Stimulated activated CD8-positive, alpha-beta memory T cell treated with anti-CD3 and anti-CD28 coated beads, Interleukin-15, amount 100 ng/mL, for 48 hours (primary cell): ENCODE measurements at regions not wholly inside any gene's neighbourhood (a gene's known extent, or its start where the extent isn't known, plus 50 kb on each side); places are given as distances from the start of the nearest gene placed in this dataset.
"Not testable (repeated sequence)": the region's sequence is repeated elsewhere in the genome, so short reads cannot be mapped to it uniquely, and the experiment has no call there.

Source experiments
- DNase-seq, 2 donors: peaks; one replicate each; pipeline ENCODE4 v3.0.0-alpha.2; 2020; ENCODE audit warnings: low read depth in 2 of 2

DNA sequence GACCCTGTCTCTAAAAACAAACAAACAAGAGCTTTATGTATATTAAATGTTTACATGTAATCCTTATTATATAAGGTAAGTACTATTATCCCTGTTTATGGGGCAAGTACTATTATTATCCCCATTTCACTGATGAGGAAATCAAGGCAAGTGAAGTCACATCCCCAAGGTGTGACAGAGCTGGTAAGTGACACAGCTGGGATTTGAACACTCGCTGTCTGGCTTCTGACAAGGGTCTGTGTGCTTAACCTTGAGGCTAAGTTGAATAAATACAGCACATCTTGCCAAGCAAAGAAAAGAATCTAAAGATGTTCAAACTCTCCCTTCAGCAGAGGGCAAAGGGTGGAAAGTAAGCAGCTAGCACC is 167.9 kb upstream of the IRF2BP2 start:
- DNase-seq, result no peak

DNA sequence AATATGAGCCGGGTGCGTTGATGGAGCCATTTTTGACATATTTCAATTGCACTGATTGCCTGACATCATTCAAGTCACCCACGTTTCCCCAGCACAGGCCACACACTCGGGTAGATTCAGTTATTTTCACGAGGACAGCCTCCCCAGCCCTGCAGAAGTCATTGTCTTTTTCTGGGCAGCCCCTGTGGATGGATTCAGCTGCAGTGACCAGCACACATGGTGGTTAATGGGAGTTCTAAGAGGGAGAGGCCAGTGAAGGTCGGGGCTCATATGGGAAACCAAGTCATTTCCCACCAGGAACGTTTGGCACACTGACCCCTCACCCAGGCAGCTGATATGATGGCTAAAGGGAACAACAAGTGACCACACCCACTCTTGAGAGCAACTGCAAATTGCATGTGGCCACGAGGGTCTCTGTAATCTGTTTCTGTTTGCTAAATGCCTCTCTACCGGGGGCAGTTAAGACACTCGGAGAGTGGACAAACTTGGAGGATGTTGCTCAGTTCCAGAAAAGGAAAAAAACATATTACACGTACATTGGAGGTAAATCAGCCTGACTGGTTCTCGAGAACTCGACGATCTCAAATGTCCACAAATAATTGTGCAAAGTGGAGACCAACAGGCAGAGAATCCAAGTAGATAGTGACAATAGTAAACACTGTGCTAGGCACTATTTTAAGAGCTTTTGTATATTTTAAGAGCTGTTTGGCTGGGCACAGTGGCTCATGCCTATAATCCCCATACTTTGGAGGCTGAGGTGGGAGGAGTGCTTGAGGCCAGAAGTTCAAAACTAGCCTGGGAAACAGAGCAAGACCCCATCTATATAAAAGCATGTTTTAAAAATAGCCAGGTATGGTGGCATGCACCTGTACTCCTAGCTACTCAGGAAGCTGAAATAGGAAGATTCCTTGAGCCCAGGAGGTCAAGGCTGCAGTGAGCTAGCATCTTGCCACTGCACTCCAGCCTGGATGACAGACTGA is 167.2 kb upstream of the IRF2BP2 start:
- DNase-seq, result no peak

DNA sequence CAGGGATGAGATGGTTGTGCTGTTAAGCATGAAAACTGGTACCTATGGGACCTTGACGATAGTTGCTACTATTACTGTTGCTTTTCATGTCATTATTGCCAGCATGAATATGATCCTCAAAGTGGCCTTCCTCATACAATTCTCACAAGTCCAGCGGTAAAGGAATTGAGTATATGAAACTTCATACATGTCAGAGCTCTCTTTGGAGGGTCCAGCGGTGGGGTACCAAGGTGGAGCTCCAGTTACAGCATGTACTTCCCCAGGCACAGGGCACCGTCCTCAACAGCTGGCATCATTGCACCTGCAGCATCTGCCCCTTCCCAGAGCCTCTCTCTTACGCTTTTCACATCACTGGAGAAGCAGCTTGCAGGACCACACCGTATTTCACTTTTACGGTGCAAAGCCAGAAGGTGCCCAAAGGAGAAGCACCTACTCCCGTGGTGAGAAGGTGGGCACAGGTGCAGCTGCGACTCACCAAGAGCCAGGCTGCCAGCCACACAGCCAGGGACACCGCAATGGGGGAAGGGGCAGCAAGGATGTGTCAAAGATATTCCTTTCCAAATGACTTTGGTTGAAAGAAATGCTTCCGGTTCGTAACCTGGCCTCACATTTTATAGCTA is 166.4 kb upstream of the IRF2BP2 start:
- DNase-seq, result no peak

DNA sequence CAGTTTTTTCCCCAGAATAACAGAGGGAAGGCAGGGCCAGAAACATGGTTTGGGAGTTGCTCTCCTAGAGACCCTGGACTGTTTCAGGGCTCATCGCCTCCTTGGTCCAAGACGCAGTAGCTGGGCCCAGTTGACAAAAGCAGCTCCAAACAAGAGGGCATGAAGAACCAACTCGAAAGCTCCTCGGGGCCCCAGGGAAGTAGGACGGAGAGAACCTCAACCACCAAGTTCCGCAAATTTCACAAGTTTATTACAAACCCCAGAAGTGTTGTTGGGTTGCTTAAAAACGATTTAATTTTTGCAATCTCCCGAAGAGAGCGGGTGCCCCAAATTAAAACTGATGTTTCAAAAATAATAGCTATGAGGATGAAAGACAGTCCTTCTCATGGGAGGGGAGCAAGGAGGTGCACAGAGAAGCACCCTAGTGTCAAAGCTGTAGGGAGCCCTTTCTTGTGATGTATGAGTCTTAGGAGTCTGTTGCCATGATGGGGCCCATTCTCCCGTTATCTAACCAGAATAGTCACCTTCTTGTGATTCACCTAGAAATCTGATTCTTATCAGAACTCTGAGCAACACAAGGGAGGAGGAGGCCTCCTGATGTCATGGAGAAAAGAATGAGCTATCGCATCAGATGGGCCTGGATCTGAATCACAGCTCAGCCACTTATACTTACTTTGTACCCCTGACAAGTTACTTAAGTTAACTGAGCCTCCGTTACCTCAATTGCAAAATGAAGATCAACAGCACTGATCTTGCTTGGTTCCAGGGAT is 165.7 kb upstream of the IRF2BP2 start:
- no peak for DNase-seq

DNA sequence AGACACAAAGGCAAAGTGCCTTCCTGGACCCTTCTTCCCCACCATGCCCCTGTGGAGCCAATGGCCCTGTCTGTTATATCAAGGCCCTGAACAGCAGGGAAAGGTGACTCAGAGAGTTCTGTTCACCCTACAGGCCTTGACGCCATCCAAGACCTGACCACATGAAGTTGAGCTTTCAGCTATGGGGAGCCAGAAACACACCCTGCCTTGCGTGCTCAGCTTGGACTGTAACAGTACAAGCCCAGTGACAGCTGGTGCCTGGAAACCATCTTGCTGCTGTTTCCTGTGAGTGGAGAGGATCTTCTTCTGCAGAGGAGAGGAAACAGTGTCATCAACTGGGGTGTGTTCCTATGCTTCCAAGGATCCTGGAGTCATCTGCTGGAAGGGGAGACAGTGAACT is 165.0 kb upstream of the IRF2BP2 start:
- no peak for DNase-seq

DNA sequence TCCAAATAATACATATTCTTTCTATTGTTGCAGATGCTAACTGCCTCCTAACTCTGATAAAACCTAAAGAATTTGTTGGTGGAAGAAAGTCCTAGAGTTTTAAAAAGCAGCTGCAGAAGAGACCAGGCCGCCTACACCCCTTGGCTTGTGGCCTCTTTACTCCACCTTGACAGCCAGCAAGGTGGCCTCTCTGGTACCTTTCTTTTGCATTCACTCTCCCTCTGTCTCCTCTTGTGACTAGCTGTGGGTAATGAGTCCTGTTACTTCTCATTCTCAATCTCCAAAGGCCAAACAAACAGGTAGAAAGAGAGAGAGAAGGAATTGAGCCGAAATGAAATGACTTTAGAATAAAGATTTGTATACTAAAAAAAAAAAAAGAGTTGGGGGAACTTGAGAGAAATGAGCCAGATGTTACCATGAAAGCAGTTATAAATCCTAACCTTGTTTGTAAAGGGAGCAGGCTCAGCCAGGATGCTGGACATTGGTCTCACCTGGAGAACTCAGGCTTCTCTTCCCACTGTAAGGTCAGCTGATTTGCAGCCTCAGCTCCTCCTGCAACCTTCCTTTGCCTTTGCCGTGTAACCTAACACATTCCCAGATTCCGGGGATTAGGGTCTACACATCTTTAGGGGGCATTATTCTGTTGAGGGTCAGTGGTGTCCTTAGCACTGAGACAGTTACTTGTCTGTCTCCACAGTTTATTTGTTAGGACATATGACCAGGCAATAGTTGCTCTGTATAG is 164.1 kb upstream of the IRF2BP2 start:
- no peak for DNase-seq

DNA sequence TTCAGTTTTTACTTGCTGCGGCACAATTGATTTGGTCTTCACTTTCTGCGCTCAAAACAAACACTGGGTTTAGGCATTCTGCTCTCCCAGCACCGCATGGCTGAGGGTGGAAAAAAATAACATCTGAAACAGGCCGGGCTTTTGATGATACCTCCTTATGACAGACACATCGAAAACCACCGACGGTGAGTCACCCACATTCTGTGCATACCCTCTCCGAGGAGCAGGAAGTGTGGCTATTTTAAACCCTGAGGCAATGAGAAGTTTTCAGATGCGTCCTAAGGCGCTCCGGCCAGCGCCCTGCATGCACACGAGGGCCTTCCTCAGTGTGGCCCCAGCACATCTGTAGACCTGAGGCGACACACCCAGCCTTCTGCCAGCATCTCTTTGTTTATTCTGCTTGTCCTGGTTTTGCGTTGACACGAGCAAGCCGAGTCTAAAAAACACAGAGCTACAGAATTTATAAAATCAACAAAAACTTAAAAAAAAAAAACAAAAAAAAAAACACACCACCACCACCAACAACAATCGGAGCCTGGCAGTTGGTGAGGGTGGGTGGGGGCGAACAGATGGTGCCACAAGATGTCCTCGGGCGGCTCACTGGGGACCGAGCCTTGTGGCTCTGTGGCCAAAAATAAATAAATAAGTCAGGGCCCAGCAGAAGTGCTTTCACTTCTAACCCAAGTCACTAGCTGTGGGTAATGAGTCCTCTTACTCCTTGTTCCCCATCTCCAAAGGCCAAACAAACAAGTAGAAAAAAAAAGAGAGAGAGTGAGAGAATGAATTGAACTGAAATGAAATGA is 162.6 kb upstream of the IRF2BP2 start:
- peak; percentile 84 to 85 for DNase-seq

DNA sequence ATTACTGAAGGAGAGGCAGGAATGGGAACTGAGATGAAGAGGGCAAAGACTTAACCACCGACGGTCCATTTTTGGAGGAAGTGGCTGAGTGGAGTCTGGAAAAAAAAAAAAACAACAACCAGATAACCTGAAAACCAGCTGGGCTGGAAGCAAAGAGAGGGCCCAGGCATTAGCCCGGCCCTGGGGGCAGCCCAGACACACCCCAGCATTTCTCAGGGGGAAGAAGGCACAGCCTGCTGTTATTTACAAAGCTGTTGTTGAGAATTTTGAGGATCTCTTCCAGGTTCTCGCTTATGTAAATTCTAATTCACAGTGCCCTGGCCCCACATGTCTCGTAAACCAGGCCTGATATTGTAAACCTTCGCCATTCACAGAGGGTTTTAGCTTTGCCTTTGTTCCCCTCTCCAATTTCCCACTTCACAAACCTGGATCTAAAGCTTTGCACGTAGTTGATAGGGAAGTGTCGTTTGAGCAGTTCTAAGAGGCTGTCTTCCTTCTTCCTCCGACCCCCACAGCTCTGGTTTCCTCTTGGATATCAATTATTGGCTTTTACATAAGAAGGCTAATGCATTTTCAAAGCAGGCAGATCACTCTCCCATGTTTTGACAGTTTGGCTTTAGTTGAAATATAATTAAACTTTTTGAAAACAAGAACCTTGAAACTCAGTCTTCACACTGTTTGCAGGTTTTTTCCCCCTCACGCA is 161.8 kb upstream of the IRF2BP2 start:
- no peak for DNase-seq

DNA sequence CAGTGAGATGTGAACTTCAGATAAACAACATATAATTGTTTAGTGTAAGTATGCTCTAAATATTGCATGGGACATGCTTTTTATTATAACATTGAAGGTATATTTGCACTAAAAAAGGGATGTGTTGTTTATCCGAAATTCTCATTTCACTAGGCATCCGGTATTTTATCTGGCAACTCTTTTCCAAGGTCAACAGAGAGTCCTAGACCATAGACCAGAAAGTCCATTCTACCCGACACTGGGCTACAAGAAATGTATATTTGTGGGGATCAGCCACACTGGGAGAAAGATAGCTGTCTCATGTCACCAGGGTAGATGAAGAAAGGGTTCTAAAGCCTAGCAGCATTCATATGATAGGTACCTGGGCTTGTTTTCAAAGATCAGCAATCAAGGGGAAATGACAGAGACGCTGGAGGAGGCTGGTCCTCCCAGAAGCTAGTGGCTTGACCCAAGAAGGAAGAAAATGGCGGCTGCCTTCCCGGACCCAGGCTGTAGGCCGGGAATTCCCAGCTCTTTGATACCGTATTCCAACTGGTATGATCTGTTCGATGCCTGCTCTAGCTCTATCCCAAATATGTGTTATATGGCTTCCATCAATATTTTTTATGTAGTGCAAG is 161.1 kb upstream of the IRF2BP2 start:
- DNase-seq, result no peak

DNA sequence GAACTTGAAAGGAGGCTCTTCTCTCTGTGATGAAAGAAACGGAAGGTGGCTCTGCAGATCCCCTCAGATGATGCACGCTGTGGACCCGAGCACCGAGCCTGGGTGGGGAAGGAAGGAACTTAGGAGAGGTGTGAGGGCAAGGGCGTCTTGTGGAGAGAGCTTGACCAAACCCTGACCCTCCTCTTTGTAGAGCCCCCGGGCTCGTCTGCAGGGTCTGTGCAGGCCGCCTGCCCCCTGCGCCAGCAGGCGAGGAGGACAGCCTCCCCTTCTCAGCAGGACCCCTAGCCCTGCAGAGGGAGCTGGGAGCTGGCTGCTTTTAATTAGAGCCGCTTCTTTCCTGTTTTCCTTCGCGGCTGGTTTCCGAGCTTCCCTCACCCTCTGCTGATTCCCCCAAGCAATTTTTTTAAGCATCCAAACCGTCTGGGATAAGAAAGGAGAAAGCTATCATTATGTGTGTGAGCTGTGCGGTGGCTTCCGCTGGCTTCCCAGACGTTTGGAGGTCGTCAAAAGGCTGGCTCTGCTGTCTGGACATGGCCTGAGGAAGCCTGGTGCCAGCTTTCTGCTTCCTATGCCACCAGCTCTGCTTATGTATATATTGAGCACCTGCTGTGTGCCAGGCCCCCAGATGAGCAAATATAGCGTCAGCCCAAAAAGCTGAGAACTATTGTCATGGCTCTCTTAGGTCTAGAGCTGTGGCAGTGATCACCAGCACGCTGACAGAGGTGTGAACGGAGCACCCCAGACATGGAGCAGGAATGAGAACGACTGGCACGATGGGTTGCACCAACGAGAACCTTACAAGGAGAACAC is 160.2 kb upstream of the IRF2BP2 start:
- DNase-seq, result no peak

DNA sequence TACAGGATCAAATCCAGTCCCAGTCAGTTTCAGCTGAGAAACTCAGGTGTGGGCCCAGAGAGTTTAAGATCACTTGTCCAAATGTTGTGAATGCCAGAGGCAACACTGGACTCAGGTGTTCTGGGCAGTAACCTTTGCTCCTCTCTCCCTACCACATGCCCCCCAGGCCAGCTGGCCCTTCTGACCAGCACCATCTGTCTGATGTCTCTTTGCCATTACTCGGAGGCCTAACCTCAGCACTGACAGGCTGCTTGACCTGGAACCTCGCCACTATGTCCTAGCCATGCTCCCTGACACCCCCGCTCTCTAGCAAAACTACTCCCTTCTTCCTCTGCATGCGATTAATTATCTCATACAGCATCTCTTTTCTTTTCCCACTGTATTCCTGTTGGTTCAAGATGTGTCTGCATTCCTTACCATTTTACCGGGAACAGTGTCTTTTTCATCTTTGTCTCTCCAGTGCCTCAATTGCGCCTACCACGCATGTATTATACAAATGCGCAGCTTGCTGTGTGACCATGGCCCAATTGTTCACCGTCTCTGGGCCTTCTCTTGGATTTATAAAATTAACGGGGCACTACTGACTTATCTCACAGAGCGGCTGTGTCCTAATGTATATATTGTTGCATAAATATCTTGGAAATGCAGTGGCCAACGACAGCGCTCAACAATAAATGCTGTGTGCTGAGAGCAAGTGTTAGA is 159.5 kb upstream of the IRF2BP2 start:
- DNase-seq, result no peak

DNA sequence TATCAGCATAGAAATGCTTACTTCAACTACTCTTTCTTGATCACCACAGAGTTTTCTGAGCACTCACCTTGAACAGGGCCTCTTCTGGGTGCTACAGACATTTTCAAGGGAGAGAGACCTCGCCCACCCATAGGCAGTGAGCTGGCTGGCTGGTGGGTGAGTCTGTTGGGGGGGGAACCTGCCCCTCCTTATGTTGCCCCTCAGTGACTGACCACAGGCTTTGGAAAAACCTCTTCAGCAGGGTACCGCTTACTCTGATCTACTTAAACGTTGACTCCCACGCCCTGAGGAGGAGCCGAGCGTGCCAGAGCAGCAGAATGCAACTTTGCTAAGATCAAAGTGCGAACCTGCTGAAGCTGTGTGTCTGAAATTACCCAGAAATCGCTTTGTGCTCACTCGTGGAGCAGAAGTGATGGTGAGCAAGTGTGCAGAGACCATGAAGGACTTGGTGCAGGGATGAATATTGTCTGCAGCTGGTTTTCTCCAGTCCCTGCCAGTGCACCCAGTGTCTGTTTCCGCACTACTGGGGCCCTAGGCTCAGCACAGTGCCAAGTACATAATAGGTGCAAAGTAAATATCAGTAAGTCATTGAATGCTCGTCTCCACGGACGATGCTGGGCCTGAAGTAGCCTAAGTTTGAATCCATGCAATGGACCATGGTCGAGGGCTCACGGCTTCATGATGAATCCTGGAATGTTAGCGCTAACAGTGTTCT is 158.7 kb upstream of the IRF2BP2 start:
- peak; percentile 61 to 65 for DNase-seq

DNA sequence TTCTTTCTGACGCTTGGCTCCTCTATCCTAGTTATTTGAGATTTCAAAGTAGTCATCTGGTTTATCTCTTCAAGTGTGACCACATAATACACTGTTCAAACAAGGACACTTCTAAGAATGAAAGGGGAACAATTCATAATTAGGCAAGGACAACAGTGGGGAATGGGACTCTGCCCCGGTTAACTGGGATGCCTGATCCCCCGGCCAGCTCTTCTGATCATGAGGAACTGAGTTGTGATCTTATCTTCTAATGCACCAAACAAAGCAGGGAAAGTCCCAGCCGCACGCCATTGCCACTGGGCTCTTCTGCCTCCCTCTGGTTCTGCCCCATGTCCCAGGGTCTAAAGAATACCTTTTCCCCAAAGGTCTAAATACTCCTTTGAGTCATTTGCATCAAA is 158.2 kb upstream of the IRF2BP2 start:
- DNase-seq, result no peak

DNA sequence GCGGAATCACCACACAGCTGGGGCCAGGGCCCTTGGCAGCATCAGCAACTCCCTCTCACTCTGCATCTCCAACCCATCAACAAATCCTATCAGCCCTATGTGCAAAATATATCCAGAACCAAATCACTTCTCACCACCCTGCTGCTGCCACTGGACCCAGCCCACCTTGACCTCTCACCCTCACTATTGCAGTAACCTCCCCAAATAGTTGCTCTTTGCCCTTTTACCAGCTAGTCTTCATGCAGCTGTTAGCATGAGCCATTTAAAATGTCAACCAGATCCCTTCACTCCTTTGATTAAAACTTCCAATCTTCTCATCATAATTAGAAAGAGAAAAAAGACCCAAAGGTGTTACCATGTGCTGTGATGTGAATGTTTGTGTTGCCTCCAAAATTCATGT is 155.7 kb upstream of the IRF2BP2 start:
- DNase-seq, result no peak

DNA sequence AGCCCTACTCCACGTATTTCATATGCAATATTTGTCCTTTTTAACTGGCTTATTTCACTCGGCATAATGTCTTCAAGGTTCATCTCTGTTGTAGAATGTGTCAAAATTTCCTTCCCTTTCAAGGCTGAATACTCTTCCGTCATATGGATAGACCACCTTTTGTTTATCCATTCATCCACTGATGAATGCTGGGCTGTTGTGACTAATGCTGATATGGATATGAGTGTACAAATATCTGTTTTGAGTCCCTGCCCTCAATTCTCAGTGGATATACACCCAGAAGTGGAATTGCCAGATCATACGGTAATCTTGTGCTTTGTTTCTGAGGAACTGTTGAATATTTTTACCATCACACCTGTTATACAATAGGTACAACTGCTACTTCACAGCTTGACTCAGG is 155.2 kb upstream of the IRF2BP2 start:
- no peak for DNase-seq

DNA sequence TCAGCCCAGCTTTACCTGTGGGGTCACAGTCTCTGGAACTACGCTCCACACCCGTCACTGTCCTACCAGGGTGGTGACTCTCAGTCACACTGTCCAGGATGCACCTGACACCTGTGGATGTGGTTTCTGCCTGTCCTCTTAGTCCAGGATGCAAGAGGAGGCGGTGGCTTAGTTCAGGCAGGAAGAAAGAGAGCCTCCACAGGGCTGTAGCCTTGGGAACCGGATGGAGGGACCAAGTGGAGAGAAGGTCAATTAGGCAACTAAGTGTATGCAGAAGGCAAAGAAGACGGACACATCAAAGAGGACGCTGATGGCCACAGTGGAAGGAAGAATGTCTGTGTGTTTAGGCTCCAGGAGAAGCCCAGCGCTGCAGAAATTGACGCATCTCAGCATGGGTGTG is 153.9 kb upstream of the IRF2BP2 start:
- DNase-seq, result no peak

DNA sequence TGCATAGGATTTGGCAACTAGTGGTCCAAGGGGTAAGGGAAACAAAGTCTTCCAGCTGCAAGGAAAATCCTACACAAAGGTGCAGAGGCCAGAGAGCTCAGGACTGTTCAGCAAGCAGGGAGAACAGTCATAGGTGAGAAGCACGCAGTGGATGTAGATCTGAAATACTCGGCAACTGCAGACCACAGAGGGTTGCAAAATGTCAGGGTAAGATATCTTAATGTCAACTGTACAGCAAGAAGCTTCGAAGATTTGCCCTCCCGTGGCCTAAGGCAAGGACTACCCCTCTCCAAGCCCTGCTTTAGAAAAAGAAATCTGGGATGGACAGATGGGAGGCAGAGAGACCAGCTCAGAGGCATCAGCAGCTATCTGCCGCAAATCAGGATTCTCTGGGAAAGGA is 153.4 kb upstream of the IRF2BP2 start:
- no peak for DNase-seq

DNA sequence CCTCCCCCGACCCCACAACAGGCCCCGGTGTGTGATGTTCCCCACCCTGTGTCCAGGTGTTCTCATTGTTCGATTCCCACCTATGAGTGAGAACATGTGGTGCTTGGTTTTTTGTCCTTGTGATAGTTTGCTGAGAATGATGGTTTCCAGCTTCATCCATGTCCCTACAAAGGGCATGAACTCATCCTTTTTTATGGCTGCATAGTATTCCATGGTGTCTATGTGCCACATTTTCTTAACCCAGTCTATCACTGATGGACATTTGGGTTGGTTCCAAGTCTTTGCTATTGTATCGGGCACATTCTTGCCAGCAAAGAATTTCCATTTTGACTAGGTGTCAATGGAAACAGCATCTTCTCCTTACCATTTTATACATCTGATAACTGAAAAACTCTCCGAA is 152.1 kb upstream of the IRF2BP2 start:
- DNase-seq, result not testable (repeated sequence)
